H9 (cell line): ENCODE measurements at regions not wholly inside any gene's neighbourhood (a gene's known extent, or its start where the extent isn't known, plus 50 kb on each side); places are given as distances from the start of the nearest gene placed in this dataset.

ENCODE experiments used
- DNase-seq: peaks from one replicate; pipeline ENCODE4 v3.0.0-alpha.2; 2017
- H2AFZ ChIP-seq: one replicate; pipeline ENCODE4 v1.6.1; 2013; ENCODE audit warnings: mild to moderate bottlenecking, low read length, control low read depth, moderate library complexity
- H2AK5ac ChIP-seq: 2 replicates; pipeline ENCODE4 v1.6.1; 2013; ENCODE audit warnings: low read length, control low read depth, mixed read lengths; ENCODE audit not compliant: insufficient read length
- H2BK120ac ChIP-seq: one replicate; pipeline ENCODE4 v1.6.1; 2013; ENCODE audit warnings: low read depth, mild to moderate bottlenecking, low read length, control low read depth, inconsistent platforms; ENCODE audit not compliant: poor library complexity, severe bottlenecking
- H2BK12ac ChIP-seq: 2 replicates; pipeline ENCODE4 v1.6.1; 2013; ENCODE audit warnings: low read length, control low read depth, mixed read lengths, low read depth; ENCODE audit not compliant: insufficient read length
- H2BK15ac ChIP-seq: 2 replicates; pipeline ENCODE4 v1.6.1; 2013; ENCODE audit warnings: low read depth, low read length, control low read depth
- H2BK20ac ChIP-seq: one replicate; pipeline ENCODE4 v1.6.1; 2013; ENCODE audit warnings: low read depth, mild to moderate bottlenecking, low read length, control low read depth, inconsistent platforms; ENCODE audit not compliant: poor library complexity, severe bottlenecking
- H2BK5ac ChIP-seq: 2 replicates; pipeline ENCODE4 v1.6.1; 2013; ENCODE audit warnings: low read length, control low read depth, mixed read lengths; ENCODE audit not compliant: insufficient read length
- H3K14ac ChIP-seq: 2 replicates; pipeline ENCODE4 v1.6.1; 2013; ENCODE audit warnings: low read length, control low read depth; ENCODE audit not compliant: insufficient read depth
- H3K18ac ChIP-seq: 2 replicates; pipeline ENCODE4 v1.6.1; 2013; ENCODE audit warnings: low read depth, mild to moderate bottlenecking, mixed read lengths, low read length, control low read depth; ENCODE audit not compliant: insufficient read length
- H3K23ac ChIP-seq: 2 replicates; pipeline ENCODE4 v1.6.1; 2013; ENCODE audit warnings: low read length, control low read depth, mixed read lengths, low read depth; ENCODE audit not compliant: insufficient read length
- H3K23me2 ChIP-seq: 2 replicates; pipeline ENCODE4 v1.6.1; 2013; ENCODE audit warnings: low read depth, mild to moderate bottlenecking, mixed read lengths, low read length, control low read depth; ENCODE audit not compliant: insufficient read length, poor library complexity, severe bottlenecking
- H3K27ac ChIP-seq: 2 replicates; pipeline ENCODE4 v1.5.1; 2013; ENCODE audit warnings: low read length, control low read depth, mixed read lengths, low read depth; ENCODE audit not compliant: insufficient read length
- H3K27me3 ChIP-seq: 2 replicates; pipeline ENCODE4 v1.6.1; 2013; ENCODE audit warnings: low read length, control low read depth, inconsistent platforms; ENCODE audit not compliant: insufficient read depth
- H3K4ac ChIP-seq: 2 replicates; pipeline ENCODE4 v1.6.1; 2013; ENCODE audit warnings: low read depth, mild to moderate bottlenecking, control low read depth, inconsistent platforms, low read length, moderate library complexity
- H3K4me1 ChIP-seq: 2 replicates; pipeline ENCODE4 v1.6.1; 2013; ENCODE audit warnings: low read length, control low read depth, inconsistent platforms; ENCODE audit not compliant: insufficient read depth
- H3K4me2 ChIP-seq: 2 replicates; pipeline ENCODE4 v1.6.1; 2013; ENCODE audit warnings: low read length, control low read depth, mixed read lengths; ENCODE audit not compliant: insufficient read length, insufficient read depth
- H3K56ac ChIP-seq: 2 replicates; pipeline ENCODE4 v1.6.1; 2013; ENCODE audit warnings: low read depth, mild to moderate bottlenecking, mixed read lengths, low read length, control low read depth; ENCODE audit not compliant: insufficient read length
- H3K79me1 ChIP-seq: 2 replicates; pipeline ENCODE4 v1.6.1; 2013; ENCODE audit warnings: low read depth, mild to moderate bottlenecking, moderate library complexity, low read length, control low read depth, inconsistent platforms; ENCODE audit not compliant: insufficient read depth, poor library complexity, severe bottlenecking
- H3K79me2 ChIP-seq: 2 replicates; pipeline ENCODE4 v1.6.1; 2013; ENCODE audit warnings: low read length, control low read depth, inconsistent platforms; ENCODE audit not compliant: insufficient read depth
- H3K9ac ChIP-seq: 2 replicates; pipeline ENCODE4 v1.6.1; 2013; ENCODE audit warnings: low read length, control low read depth, mixed read lengths; ENCODE audit not compliant: insufficient read length; ENCODE audit errors: extremely low read depth
- H3K9me3 ChIP-seq: one replicate; pipeline ENCODE4 v1.6.1; 2013; ENCODE audit warnings: low read depth, low read length, inconsistent platforms; ENCODE audit not compliant: control insufficient read depth
- H3T11ph ChIP-seq: one replicate; pipeline ENCODE4 v1.6.1; 2013; ENCODE audit warnings: mild to moderate bottlenecking, low read length, control low read depth, inconsistent platforms
- H4K20me1 ChIP-seq: one replicate; pipeline ENCODE4 v1.6.1; 2013; ENCODE audit not compliant: control insufficient read depth, insufficient read length, insufficient read depth
- H4K5ac ChIP-seq: 2 replicates; pipeline ENCODE4 v1.6.1; 2013; ENCODE audit warnings: low read depth, mild to moderate bottlenecking, mixed read lengths, low read length, control low read depth; ENCODE audit not compliant: insufficient read length
- H4K8ac ChIP-seq: replicated peaks from 2 replicates; pipeline ENCODE4 v1.6.1; 2013; ENCODE audit warnings: low read length, control low read depth, mixed read lengths, low read depth; ENCODE audit not compliant: insufficient read length
- H4K91ac ChIP-seq: 2 replicates; pipeline ENCODE4 v1.6.1; 2013; ENCODE audit warnings: low read depth, mild to moderate bottlenecking, moderate library complexity, mixed read lengths, low read length, control low read depth; ENCODE audit not compliant: insufficient read length
- H3K27ac Mint-ChIP-seq, 3 experiments: 2 replicates in 2 of 3; 3 replicates in 1 of 3; pipeline ENCODE4 v1.8.0; 2020 to 2021; ENCODE audit warnings: mixed read lengths in 3 of 3, mild to moderate bottlenecking in 1 of 3, moderate library complexity in 1 of 3
- H3K27me3 Mint-ChIP-seq: 2 replicates; pipeline ENCODE4 v1.8.0; 2021; ENCODE audit warnings: low read depth, mild to moderate bottlenecking, moderate library complexity, mixed read lengths
- H3K36me3 Mint-ChIP-seq, 3 experiments: 2 replicates in 2 of 3; 3 replicates in 1 of 3; pipeline ENCODE4 v1.8.0; 2020 to 2021; ENCODE audit warnings: low read depth in 3 of 3, mixed read lengths in 3 of 3; ENCODE audit not compliant: insufficient read depth in 1 of 3
- H3K4me1 Mint-ChIP-seq, 2 experiments: 2 replicates each; pipeline ENCODE4 v1.8.0; 2020; ENCODE audit warnings: mixed read lengths in 2 of 2
- H3K4me3 Mint-ChIP-seq, 2 experiments: 2 replicates in 1 of 2; 3 replicates in 1 of 2; pipeline ENCODE4 v1.8.0; 2020 to 2021; ENCODE audit warnings: mild to moderate bottlenecking in 2 of 2, mixed read lengths in 2 of 2, moderate library complexity in 1 of 2
- H3K9me3 Mint-ChIP-seq, 2 experiments: 2 replicates in 1 of 2; 3 replicates in 1 of 2; pipeline ENCODE4 v1.8.0; 2020; ENCODE audit warnings: mild to moderate bottlenecking in 2 of 2, mixed read lengths in 2 of 2, moderate library complexity in 1 of 2
- CTCF ChIP-seq: fragments of 200-600 bp; sonication (generic); conservative IDR thresholded peaks from 3 replicates; pipeline ENCODE4 v1.8.0; 2021; ENCODE audit warnings: antibody characterized with exemption, mild to moderate bottlenecking
- WGBS: extraction: QIAGEN DNeasy Blood & Tissue Kit; methylation state at CpG from one replicate; pipeline ENCODE4 v1.1.7; 2013; ENCODE audit warnings: missing lambda C conversion rate, low lambda C conversion rate, mixed read lengths; ENCODE audit not compliant: insufficient read length; ENCODE audit errors: extremely low coverage; 5-methylcytosine and 5-hydroxymethylcytosine counted together

DNA sequence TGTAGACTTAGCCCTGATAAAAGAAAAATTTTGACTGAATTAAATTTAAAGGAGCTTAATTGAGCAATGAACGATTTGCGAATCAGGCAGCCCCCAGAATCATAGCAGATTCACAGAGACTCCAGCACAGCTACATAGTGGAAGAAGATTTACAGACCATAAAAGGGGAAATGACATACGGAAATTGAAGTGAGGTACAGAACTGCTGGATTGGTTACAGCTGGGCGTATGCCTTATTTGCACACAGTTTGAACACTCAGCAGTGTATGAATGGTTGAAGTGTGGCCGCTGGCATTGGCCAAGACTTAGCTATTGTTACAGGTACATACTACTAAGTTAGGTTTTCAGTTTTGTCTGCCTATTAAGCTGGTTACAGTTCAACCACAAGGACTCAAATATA lies 433.5 kb upstream of the CELF2 start:
- Histone ChIP-seq H4K91ac (no peak overlapping the region), H2BK20ac (no peak overlapping the region), H3K79me1 (no peaks in the 10 kb centered on the region), H3K56ac (no peak overlapping the region), H3K27ac (no peak overlapping the region), H3K14ac (no peak overlapping the region), H2BK12ac (no peak overlapping the region), H2BK120ac (no peak overlapping the region), H4K8ac (no peak overlapping the region), H4K5ac (no peak overlapping the region), H3K9me3 (no peaks in the 10 kb centered on the region), H3K4ac (no peak overlapping the region), H3K9ac (no peak overlapping the region), H2AK5ac (no peak overlapping the region), H3T11ph (no peak overlapping the region), H4K20me1 (no peaks in the 10 kb centered on the region), H2AFZ (no peak overlapping the region), H3K23ac (no peak overlapping the region), H3K4me1 (peaks cover 3% of the 10 kb centered on the region; the same call in 1 of the 2 replicates), H3K4me2 (no peak overlapping the region), H3K18ac (no peak overlapping the region), H3K23me2 (no peaks in the 10 kb centered on the region), H3K27me3 (no peaks in the 10 kb centered on the region), H2BK5ac (no peak overlapping the region), H3K79me2 (no peaks in the 10 kb centered on the region), H2BK15ac (no peak overlapping the region)
- no peak for TF ChIP-seq CTCF
- DNase-seq = no peak
- H3K36me3 Mint-ChIP-seq = peaks cover 0 to 5% (median 2%) of the 10 kb centered on the region in 3 experiments; a peak in 2 of 7 replicates
- no peak overlapping the region for H3K4me3 Mint-ChIP-seq
- WGBS = no CpG with 5 or more reads among the region's 5 CpGs
- no peak overlapping the region for H3K27ac Mint-ChIP-seq
- H3K4me1 Mint-ChIP-seq = peaks cover 18 to 20% of the 10 kb centered on the region in 2 experiments
- H3K27me3 Mint-ChIP-seq = no peaks in the 10 kb centered on the region
- H3K9me3 Mint-ChIP-seq = peaks cover 4 to 5% of the 10 kb centered on the region in 2 experiments; a peak in 3 of 5 replicates
